ENCODE measurements at regions not wholly inside any gene's neighbourhood (a gene's known extent, or its start where the extent isn't known, plus 50 kb on each side); places are given as distances from the start of the nearest gene placed in this dataset.
"Not testable (repeated sequence)": the region's sequence is repeated elsewhere in the genome, so short reads cannot be mapped to it uniquely, and the experiment has no call there.

- no TSS peak for BruUV-seq (replicated peaks)
- TF ChIP-seq EZH2phosphoT487 (IDR thresholded peaks at IDR 0.05; ENCODE audit: borderline replicate concordance, low read depth, low read length) = no peak
- TF ChIP-seq, protein P1, sequence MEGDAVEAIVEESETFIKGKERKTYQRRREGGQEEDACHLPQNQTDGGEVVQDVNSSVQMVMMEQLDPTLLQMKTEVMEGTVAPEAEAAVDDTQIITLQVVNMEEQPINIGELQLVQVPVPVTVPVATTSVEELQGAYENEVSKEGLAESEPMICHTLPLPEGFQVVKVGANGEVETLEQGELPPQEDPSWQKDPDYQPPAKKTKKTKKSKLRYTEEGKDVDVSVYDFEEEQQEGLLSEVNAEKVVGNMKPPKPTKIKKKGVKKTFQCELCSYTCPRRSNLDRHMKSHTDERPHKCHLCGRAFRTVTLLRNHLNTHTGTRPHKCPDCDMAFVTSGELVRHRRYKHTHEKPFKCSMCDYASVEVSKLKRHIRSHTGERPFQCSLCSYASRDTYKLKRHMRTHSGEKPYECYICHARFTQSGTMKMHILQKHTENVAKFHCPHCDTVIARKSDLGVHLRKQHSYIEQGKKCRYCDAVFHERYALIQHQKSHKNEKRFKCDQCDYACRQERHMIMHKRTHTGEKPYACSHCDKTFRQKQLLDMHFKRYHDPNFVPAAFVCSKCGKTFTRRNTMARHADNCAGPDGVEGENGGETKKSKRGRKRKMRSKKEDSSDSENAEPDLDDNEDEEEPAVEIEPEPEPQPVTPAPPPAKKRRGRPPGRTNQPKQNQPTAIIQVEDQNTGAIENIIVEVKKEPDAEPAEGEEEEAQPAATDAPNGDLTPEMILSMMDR (conservative IDR thresholded peaks at IDR 0.05; ENCODE audit: low read length) = no peak
- Histone ChIP-seq H4K20me1 (ENCODE audit: insufficient read depth, low read length) (no peaks in the 10 kb centered on the region), H3K4me1 (ENCODE audit: insufficient read depth, low read length, poor library complexity, severe bottlenecking) (peaks cover 18% of the 10 kb centered on the region), H3K4me2 (ENCODE audit: low read length) (no peak overlapping the region), H3K4me3 (ENCODE audit: low read depth, low read length, poor library complexity, severe bottlenecking) (no peak overlapping the region), H3K9me3 (ENCODE audit: low read length) (no peaks in the 10 kb centered on the region; the same call in 1 of the 2 replicates), H3K27ac (ENCODE audit: low read depth, low read length, poor library complexity, severe bottlenecking) (no peak overlapping the region), H3K36me3 (ENCODE audit: insufficient read depth, low read length) (no peaks in the 10 kb centered on the region), H2AFZ (ENCODE audit: low read length) (no peak overlapping the region), H3K79me2 (ENCODE audit: insufficient read depth, low read depth, low read length) (no peaks in the 10 kb centered on the region), H3K9me2 (ENCODE audit: insufficient read depth, low read length) (no peaks in the 10 kb centered on the region)
- POLR2A ChIA-PET = no interaction called here
- CTCF ChIA-PET (ENCODE audit: unreplicated experiment) = no interaction called here
- intact Hi-C loops (cut with micrococcal nuclease; ENCODE audit: unreplicated experiment) = loop anchor here (5.0 kb wide), 1 partner anchor 77 kb away; no protein-coding TSS in a partner anchor
- DNase-seq (ENCODE audit: low spot score) = no peak
Measured at GRCh38 chr5:17374973-17375742, 122.9 kb upstream of the TAF11L2 start.

- H3K4me3 ChIP-seq (ENCODE audit: low read depth, low read length, poor library complexity, severe bottlenecking); H3K9me3 ChIP-seq (ENCODE audit: low read length); H3K36me3 ChIP-seq (ENCODE audit: insufficient read depth, low read length); H3K9me2 ChIP-seq (ENCODE audit: insufficient read depth, low read length); H2AFZ ChIP-seq (ENCODE audit: low read length); POLR2A ChIA-PET; H3K4me2 ChIP-seq (ENCODE audit: low read length); H3K27ac ChIP-seq (ENCODE audit: low read depth, low read length, poor library complexity, severe bottlenecking); H3K79me2 ChIP-seq (ENCODE audit: insufficient read depth, low read depth, low read length); intact Hi-C loops (cut with micrococcal nuclease; ENCODE audit: unreplicated experiment); BruUV-seq (replicated peaks); H4K20me1 ChIP-seq (ENCODE audit: insufficient read depth, low read length); DNase-seq (ENCODE audit: low spot score); CTCF ChIA-PET (ENCODE audit: unreplicated experiment): not testable (repeated sequence)
- peaks cover 18% of the 10 kb centered on the region for H3K4me1 ChIP-seq (ENCODE audit: insufficient read depth, low read length, poor library complexity, severe bottlenecking)
Measured at GRCh38 chr5:17375886-17376285, 122.1 kb upstream of the TAF11L2 start.

- intact Hi-C loops (cut with micrococcal nuclease; ENCODE audit: unreplicated experiment) = no loop called here
- Histone ChIP-seq H3K4me3 (ENCODE audit: low read depth, low read length, poor library complexity, severe bottlenecking) (no peak overlapping the region), H3K4me2 (ENCODE audit: low read length) (no peak overlapping the region), H3K9me3 (ENCODE audit: low read length) (no peaks in the 10 kb centered on the region), H3K4me1 (ENCODE audit: insufficient read depth, low read length, poor library complexity, severe bottlenecking) (peaks cover 12% of the 10 kb centered on the region), H3K36me3 (ENCODE audit: insufficient read depth, low read length) (no peaks in the 10 kb centered on the region), H3K79me2 (ENCODE audit: insufficient read depth, low read depth, low read length) (no peaks in the 10 kb centered on the region), H3K9me2 (ENCODE audit: insufficient read depth, low read length) (no peaks in the 10 kb centered on the region), H4K20me1 (ENCODE audit: insufficient read depth, low read length) (no peaks in the 10 kb centered on the region), H3K27ac (ENCODE audit: low read depth, low read length, poor library complexity, severe bottlenecking) (no peak overlapping the region), H2AFZ (ENCODE audit: low read length) (no peak overlapping the region)
- CTCF ChIA-PET (ENCODE audit: unreplicated experiment) = no interaction called here
- TF ChIP-seq, protein P1 (conservative IDR thresholded peaks at IDR 0.05; ENCODE audit: low read length) = no peak
- no peak for TF ChIP-seq EZH2phosphoT487 (IDR thresholded peaks at IDR 0.05; ENCODE audit: borderline replicate concordance, low read depth, low read length)
- DNase-seq (ENCODE audit: low spot score) = no peak
- BruUV-seq (replicated peaks) = no TSS peak
- POLR2A ChIA-PET = interaction anchor here (0.5 to 1.8 kb wide), 6 partner anchors 9 to 106 kb away, joined by 3 to 5 read pairs (median 3); no protein-coding TSS in a partner anchor
Measured at GRCh38 chr5:17378346-17378997, 119.6 kb upstream of the TAF11L2 start.
